ENCODE measurements at regions not wholly inside any gene's neighbourhood (a gene's known extent, or its start where the extent isn't known, plus 50 kb on each side); places are given as distances from the start of the nearest gene placed in this dataset.

- no peak for TF ChIP-seq POLR2AphosphoS5 (IDR thresholded peaks at IDR 0.05; ENCODE audit: borderline replicate concordance, low read depth, low read length)
- TF ChIP-seq EZH2 (IDR thresholded peaks at IDR 0.05): no peak
- no peak for TF ChIP-seq FOXP2 (optimal IDR thresholded peaks at IDR 0.05; ENCODE audit: control extremely low read depth, extremely low read length, insufficient read depth)
- Histone ChIP-seq H3K4me3 (no peak overlapping the region), H3K9ac (ENCODE audit: insufficient read length) (no peak overlapping the region), H3K36me3 (ENCODE audit: insufficient read depth, low read length) (peaks cover 29% of the 10 kb centered on the region; the same call in 1 of the 2 replicates), H3K27ac (no peak overlapping the region), H3K9me3 (ENCODE audit: low read depth, low read length) (no peaks in the 10 kb centered on the region)
- DNase-seq (ENCODE audit: low read depth, low spot score): no peak
Observed at GRCh38 chr9:110133608-110134210, 74.2 kb downstream of the C9orf152 start.

DNA sequence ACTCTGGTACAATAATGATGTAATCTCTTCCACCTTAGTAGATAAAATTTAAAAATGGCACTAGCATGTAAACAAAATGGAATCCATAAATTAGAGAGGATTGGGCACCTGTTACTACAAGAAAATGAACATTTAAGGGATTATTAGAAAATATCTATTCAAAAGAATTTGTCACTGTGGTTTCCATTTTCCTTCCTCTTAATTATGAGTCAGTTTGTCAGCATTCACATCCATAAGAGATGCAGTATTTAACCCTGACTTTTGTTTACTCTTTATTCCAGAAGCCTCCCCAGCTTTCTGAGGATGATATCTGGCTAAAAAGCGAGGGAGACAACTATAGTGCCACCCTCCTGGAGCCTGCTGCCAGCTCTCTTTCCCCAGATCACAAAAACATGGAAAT is 72.1 kb downstream of the C9orf152 start:
- H3K4me3 ChIP-seq: no peak overlapping the region
- TF ChIP-seq POLR2AphosphoS5 (IDR thresholded peaks at IDR 0.05; ENCODE audit: borderline replicate concordance, low read depth, low read length): no peak
- TF ChIP-seq EZH2 (IDR thresholded peaks at IDR 0.05): no peak
- TF ChIP-seq FOXP2 (optimal IDR thresholded peaks at IDR 0.05; ENCODE audit: control extremely low read depth, extremely low read length, insufficient read depth): no peak
- H3K9ac ChIP-seq (ENCODE audit: insufficient read length): no peak overlapping the region
- no peaks in the 10 kb centered on the region for H3K9me3 ChIP-seq (ENCODE audit: low read depth, low read length)
- H3K27ac ChIP-seq: no peak overlapping the region
- no peak for DNase-seq (ENCODE audit: low read depth, low spot score)
- H3K36me3 ChIP-seq (ENCODE audit: insufficient read depth, low read length): peaks cover 39% of the 10 kb centered on the region; the same call in 1 of the 2 replicates

- H3K9me3 ChIP-seq (ENCODE audit: low read depth, low read length): no peaks in the 10 kb centered on the region
- H3K4me3 ChIP-seq: no peak overlapping the region
- TF ChIP-seq POLR2AphosphoS5 (IDR thresholded peaks at IDR 0.05; ENCODE audit: borderline replicate concordance, low read depth, low read length) (no peak), FOXP2 (optimal IDR thresholded peaks at IDR 0.05; ENCODE audit: control extremely low read depth, extremely low read length, insufficient read depth) (no peak), EZH2 (IDR thresholded peaks at IDR 0.05) (no peak)
- no peak overlapping the region for H3K9ac ChIP-seq (ENCODE audit: insufficient read length)
- H3K36me3 ChIP-seq (ENCODE audit: insufficient read depth, low read length): peaks cover 39% of the 10 kb centered on the region; the same call in 1 of the 2 replicates
- no peak overlapping the region for H3K27ac ChIP-seq
- DNase-seq (ENCODE audit: low read depth, low spot score): no peak
Observed at GRCh38 chr9:110136802-110137201, 71.2 kb downstream of the C9orf152 start.

DNA sequence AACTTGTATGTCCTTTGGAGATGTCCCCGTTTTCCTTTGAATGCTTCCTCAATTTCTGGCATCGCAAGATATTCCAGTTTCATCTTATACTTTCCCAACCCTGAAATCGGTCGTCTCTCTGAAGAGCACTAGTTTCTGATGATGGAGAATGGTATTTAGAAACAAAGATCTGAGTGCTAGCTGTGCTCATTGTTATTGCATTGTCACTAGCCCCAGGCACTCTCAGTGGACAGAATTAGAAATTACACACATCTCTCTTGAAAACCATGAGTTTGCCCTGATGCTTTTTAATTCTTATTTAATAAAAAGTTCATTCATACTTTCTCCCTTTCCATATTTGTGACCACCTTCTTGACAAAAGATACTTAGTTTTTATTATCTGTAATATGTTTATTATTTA is 67.7 kb downstream of the C9orf152 start:
- H3K27ac ChIP-seq: no peak overlapping the region
- no peak for TF ChIP-seq POLR2AphosphoS5 (IDR thresholded peaks at IDR 0.05; ENCODE audit: borderline replicate concordance, low read depth, low read length)
- no peak for TF ChIP-seq FOXP2 (optimal IDR thresholded peaks at IDR 0.05; ENCODE audit: control extremely low read depth, extremely low read length, insufficient read depth)
- no peak for TF ChIP-seq EZH2 (IDR thresholded peaks at IDR 0.05)
- H3K9me3 ChIP-seq (ENCODE audit: low read depth, low read length): no peaks in the 10 kb centered on the region
- no peak overlapping the region for H3K9ac ChIP-seq (ENCODE audit: insufficient read length)
- no peak for DNase-seq (ENCODE audit: low read depth, low spot score)
- H3K4me3 ChIP-seq: no peak overlapping the region
- H3K36me3 ChIP-seq (ENCODE audit: insufficient read depth, low read length): peaks cover 39% of the 10 kb centered on the region; the same call in 1 of the 2 replicates

GRCh38 chr9:110141227-110141793 is 66.6 kb downstream of the C9orf152 start:
- Histone ChIP-seq H3K9me3 (ENCODE audit: low read depth, low read length) (no peaks in the 10 kb centered on the region), H3K9ac (ENCODE audit: insufficient read length) (no peak overlapping the region), H3K27ac (no peak overlapping the region), H3K4me3 (no peak overlapping the region), H3K36me3 (ENCODE audit: insufficient read depth, low read length) (peaks cover 34% of the 10 kb centered on the region; the same call in 1 of the 2 replicates)
- TF ChIP-seq POLR2AphosphoS5 (IDR thresholded peaks at IDR 0.05; ENCODE audit: borderline replicate concordance, low read depth, low read length) (no peak), EZH2 (IDR thresholded peaks at IDR 0.05) (no peak), FOXP2 (optimal IDR thresholded peaks at IDR 0.05; ENCODE audit: control extremely low read depth, extremely low read length, insufficient read depth) (no peak)
- no peak for DNase-seq (ENCODE audit: low read depth, low spot score)

GRCh38 chr9:110142253-110142652 is 65.7 kb downstream of the C9orf152 start:
- no peak for DNase-seq (ENCODE audit: low read depth, low spot score)
- Histone ChIP-seq H3K9me3 (ENCODE audit: low read depth, low read length) (no peaks in the 10 kb centered on the region), H3K27ac (no peak overlapping the region), H3K36me3 (ENCODE audit: insufficient read depth, low read length) (peaks cover 25% of the 10 kb centered on the region; the same call in 1 of the 2 replicates), H3K4me3 (no peak overlapping the region), H3K9ac (ENCODE audit: insufficient read length) (no peak overlapping the region)
- TF ChIP-seq EZH2 (IDR thresholded peaks at IDR 0.05) (no peak), FOXP2 (optimal IDR thresholded peaks at IDR 0.05; ENCODE audit: control extremely low read depth, extremely low read length, insufficient read depth) (no peak), POLR2AphosphoS5 (IDR thresholded peaks at IDR 0.05; ENCODE audit: borderline replicate concordance, low read depth, low read length) (no peak)

GRCh38 chr9:110142868-110143481 is 65.0 kb downstream of the C9orf152 start:
- H3K9me3 ChIP-seq (ENCODE audit: low read depth, low read length): no peaks in the 10 kb centered on the region
- TF ChIP-seq POLR2AphosphoS5 (IDR thresholded peaks at IDR 0.05; ENCODE audit: borderline replicate concordance, low read depth, low read length): no peak
- no peak for TF ChIP-seq EZH2 (IDR thresholded peaks at IDR 0.05)
- TF ChIP-seq FOXP2 (optimal IDR thresholded peaks at IDR 0.05; ENCODE audit: control extremely low read depth, extremely low read length, insufficient read depth): no peak
- H3K9ac ChIP-seq (ENCODE audit: insufficient read length): no peak overlapping the region
- H3K4me3 ChIP-seq: no peak overlapping the region
- H3K27ac ChIP-seq: no peak overlapping the region
- DNase-seq (ENCODE audit: low read depth, low spot score): no peak
- H3K36me3 ChIP-seq (ENCODE audit: insufficient read depth, low read length): peaks cover 18% of the 10 kb centered on the region; the same call in 1 of the 2 replicates

DNA sequence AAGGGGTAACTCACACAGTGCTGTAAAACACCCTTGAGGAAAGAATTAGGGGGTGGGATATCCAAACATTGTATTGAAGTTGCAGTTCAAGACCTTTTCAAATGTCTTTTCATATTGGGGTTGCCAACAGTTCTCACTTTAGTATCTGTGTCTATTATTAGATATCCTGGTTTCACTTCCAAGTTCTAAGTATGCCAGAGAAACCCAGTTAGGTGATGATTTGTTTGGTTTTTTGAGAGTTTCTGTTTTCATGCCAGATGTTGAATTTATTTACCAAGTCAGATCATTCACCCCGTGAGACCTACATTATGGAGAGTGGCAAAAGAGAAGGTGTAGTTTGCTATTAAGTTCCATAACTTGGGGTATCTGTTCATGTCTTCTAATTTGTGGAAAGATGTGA is 64.5 kb downstream of the C9orf152 start:
- Histone ChIP-seq H3K27ac (no peak overlapping the region), H3K9ac (ENCODE audit: insufficient read length) (no peak overlapping the region), H3K4me3 (no peak overlapping the region), H3K36me3 (ENCODE audit: insufficient read depth, low read length) (peaks cover 13% of the 10 kb centered on the region; the same call in 1 of the 2 replicates), H3K9me3 (ENCODE audit: low read depth, low read length) (no peaks in the 10 kb centered on the region)
- TF ChIP-seq POLR2AphosphoS5 (IDR thresholded peaks at IDR 0.05; ENCODE audit: borderline replicate concordance, low read depth, low read length) (no peak), FOXP2 (optimal IDR thresholded peaks at IDR 0.05; ENCODE audit: control extremely low read depth, extremely low read length, insufficient read depth) (no peak), EZH2 (IDR thresholded peaks at IDR 0.05) (no peak)
- DNase-seq (ENCODE audit: low read depth, low spot score): no peak
